ENCODE measurements at regions not wholly inside any gene's neighbourhood (a gene's known extent, or its start where the extent isn't known, plus 50 kb on each side); places are given as distances from the start of the nearest gene placed in this dataset.

- no peak for TF ChIP-seq YY1 (IDR thresholded peaks at IDR 0.05; ENCODE audit: extremely low read depth, insufficient replicate concordance, low read depth, low read length)
- TF ChIP-seq SIN3A (IDR thresholded peaks at IDR 0.05; ENCODE audit: low read depth): no peak
- no peak for TF ChIP-seq MAX (IDR thresholded peaks at IDR 0.05)
Observed at GRCh38 chr4:155060419-155060818, 148.0 kb upstream of the NPY2R start (continued).

GRCh38 chr4:155060873-155061272 is 147.6 kb upstream of the NPY2R start:
- no TSS peak for BruUV-seq (replicated peaks)
- no peak overlapping the region for H3K4me2 ChIP-seq (ENCODE audit: low read length)
- intact Hi-C loops (cut with micrococcal nuclease): no loop called here
- H2AFZ ChIP-seq (ENCODE audit: low read depth, low read length, poor library complexity, severe bottlenecking): no peak overlapping the region
- ChIA-PET POLR2A (no interaction called here), CTCF (interaction anchor here (1.2 to 1.6 kb wide), 2 partner anchors 9 to 13 kb away, joined by 3 read pairs; no protein-coding TSS in a partner anchor), RAD21 (ENCODE audit: low non-redundant PET in 1 of 2, low total read pairs in 2 of 2, uncharacterized antibody in 2 of 2, unreplicated experiment in 2 of 2) (no interaction called here)
- no peaks in the 10 kb centered on the region for H3K36me3 ChIP-seq (ENCODE audit: control insufficient read depth in 1 of 2, insufficient read depth in 2 of 2, low read length in 2 of 2)
- no peak for DNase-seq (ENCODE audit: low read depth, low spot score)
- H3K27ac ChIP-seq (ENCODE audit: low read depth, low read length): no peak overlapping the region
- no peak overlapping the region for H3K9ac ChIP-seq (ENCODE audit: low read length)
- no peaks in the 10 kb centered on the region for H3K9me2 ChIP-seq (ENCODE audit: insufficient read depth)
- no peaks in the 10 kb centered on the region for H3K27me3 ChIP-seq (ENCODE audit: insufficient read depth, low read length)
- no peaks in the 10 kb centered on the region for H4K20me1 ChIP-seq (ENCODE audit: insufficient read depth)
- no peaks in the 10 kb centered on the region for H3K4me1 ChIP-seq (ENCODE audit: control insufficient read depth in 1 of 2, insufficient read depth in 2 of 2, low read length in 2 of 2)
- no peak for ATAC-seq
- no peak for TF ChIP-seq POLR2AphosphoS5 (IDR thresholded peaks at IDR 0.05; ENCODE audit: low read depth, low read length)
- TF ChIP-seq EGR1 (IDR thresholded peaks at IDR 0.05; ENCODE audit: low read depth): no peak
- TF ChIP-seq, protein P1, sequence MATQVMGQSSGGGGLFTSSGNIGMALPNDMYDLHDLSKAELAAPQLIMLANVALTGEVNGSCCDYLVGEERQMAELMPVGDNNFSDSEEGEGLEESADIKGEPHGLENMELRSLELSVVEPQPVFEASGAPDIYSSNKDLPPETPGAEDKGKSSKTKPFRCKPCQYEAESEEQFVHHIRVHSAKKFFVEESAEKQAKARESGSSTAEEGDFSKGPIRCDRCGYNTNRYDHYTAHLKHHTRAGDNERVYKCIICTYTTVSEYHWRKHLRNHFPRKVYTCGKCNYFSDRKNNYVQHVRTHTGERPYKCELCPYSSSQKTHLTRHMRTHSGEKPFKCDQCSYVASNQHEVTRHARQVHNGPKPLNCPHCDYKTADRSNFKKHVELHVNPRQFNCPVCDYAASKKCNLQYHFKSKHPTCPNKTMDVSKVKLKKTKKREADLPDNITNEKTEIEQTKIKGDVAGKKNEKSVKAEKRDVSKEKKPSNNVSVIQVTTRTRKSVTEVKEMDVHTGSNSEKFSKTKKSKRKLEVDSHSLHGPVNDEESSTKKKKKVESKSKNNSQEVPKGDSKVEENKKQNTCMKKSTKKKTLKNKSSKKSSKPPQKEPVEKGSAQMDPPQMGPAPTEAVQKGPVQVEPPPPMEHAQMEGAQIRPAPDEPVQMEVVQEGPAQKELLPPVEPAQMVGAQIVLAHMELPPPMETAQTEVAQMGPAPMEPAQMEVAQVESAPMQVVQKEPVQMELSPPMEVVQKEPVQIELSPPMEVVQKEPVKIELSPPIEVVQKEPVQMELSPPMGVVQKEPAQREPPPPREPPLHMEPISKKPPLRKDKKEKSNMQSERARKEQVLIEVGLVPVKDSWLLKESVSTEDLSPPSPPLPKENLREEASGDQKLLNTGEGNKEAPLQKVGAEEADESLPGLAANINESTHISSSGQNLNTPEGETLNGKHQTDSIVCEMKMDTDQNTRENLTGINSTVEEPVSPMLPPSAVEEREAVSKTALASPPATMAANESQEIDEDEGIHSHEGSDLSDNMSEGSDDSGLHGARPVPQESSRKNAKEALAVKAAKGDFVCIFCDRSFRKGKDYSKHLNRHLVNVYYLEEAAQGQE (IDR thresholded peaks at IDR 0.05; ENCODE audit: low read depth): no peak
- no peak for TF ChIP-seq ZFX (IDR thresholded peaks at IDR 0.05)
- TF ChIP-seq YY1 (IDR thresholded peaks at IDR 0.05; ENCODE audit: extremely low read depth, insufficient replicate concordance, low read depth, low read length): no peak
- TF ChIP-seq RAD21 (IDR thresholded peaks at IDR 0.05; ENCODE audit: low read depth): no peak
- no peak for TF ChIP-seq CTCF (IDR thresholded peaks at IDR 0.05 in 2 of 3, conservative IDR thresholded peaks at IDR 0.05 in 1 of 3; ENCODE audit: borderline replicate concordance in 1 of 3, insufficient read depth in 1 of 3, low read depth in 2 of 3, low read length in 2 of 3)
- no peaks in the 10 kb centered on the region for H3K79me2 ChIP-seq (ENCODE audit: insufficient read depth, low read length)
- no peaks in the 10 kb centered on the region for H3K9me3 ChIP-seq (ENCODE audit: control insufficient read depth in 1 of 2, insufficient read depth in 1 of 2, low read depth in 1 of 2, low read length in 2 of 2)
- no peak overlapping the region for H3K4me3 ChIP-seq (replicated peaks in 1 of 2; ENCODE audit: low read depth in 1 of 2, low read length in 2 of 2)

Data from HCT116 (cell line).